ENCODE measurements at regions not wholly inside any gene's neighbourhood (a gene's known extent, or its start where the extent isn't known, plus 50 kb on each side); places are given as distances from the start of the nearest gene placed in this dataset.
"Not testable (repeated sequence)": the region's sequence is repeated elsewhere in the genome, so short reads cannot be mapped to it uniquely, and the experiment has no call there.

DNA sequence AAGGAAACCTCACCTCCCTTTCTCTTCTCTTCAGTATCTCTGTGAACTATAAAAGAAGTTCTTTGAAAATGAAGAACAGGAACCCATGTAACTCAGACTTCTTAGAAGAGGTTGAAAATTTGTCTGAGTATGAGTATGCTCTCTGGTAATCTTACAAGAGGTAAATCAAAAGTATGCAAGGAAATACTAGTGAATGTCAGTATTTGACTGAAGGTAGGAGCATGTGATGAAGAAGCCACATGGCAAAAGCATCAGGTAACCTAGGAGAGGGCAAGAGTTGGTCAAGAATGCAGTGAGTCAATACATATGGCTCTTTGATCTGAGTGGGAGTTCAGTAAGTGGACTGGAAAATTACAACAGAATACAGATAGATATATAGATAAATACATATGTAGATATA, 133.0 kb upstream of the NECTIN3 start:
- DNase-seq (ENCODE audit: low read depth in 3 of 3) = no peak

DNA sequence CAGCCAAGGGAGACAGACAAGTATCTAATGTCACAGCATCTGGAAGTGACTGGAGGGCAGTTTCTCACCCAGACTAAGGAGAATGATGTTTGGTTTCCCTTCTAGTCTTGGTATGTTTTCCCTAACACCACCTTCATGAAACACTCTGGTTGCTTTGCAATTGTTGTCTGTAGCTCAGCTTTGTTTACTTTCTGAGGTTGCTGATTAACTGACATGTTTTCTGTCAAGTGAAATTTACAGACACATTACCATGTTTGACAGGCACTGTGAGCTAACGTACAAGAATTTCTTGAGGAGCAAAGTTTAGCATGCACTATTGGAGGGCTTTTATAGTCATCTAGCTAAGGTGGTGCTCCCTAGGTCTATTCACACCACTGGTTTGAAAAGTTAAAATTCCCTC, 131.6 kb upstream of the NECTIN3 start:
- no peak for DNase-seq (ENCODE audit: low read depth in 3 of 3)

DNA sequence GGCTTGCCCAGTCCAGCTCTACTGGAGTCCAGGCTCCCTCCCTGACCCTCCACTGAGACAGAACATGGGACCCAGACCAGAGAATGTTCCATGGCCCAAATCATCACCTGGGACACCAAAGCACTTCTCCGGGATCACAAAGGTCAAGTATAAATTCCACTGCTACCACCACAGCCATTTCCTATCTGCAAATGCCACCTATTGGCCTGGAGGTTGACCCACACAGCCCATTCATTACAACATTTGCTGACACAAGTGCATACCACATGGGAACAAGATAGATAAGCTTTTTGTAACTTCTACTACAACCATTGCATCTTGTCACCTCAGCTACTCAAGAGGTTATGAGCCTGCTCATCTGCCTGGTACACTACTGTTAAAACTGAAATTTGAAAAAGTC, 126.8 kb upstream of the NECTIN3 start:
- DNase-seq (ENCODE audit: low read depth in 3 of 3) = no peak

DNA sequence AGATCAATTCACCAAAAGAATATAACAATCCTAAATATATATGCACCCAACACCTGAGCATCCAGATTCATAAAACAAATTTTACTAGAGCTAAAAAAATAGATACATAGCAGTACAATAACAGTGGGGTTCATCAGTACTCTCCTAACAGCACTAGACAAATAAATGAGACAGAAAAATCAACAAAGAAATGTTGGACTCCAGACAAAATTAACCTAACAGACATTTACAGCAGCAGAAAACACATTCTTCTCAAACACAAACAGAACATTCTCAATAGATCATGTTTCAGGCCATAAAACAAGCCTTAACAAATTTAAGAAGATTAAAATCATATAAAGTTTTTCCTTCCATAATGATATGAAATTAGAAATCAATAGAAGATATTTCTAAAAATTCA, 124.8 kb upstream of the NECTIN3 start:
- no peak for DNase-seq (ENCODE audit: low read depth in 3 of 3)

DNA sequence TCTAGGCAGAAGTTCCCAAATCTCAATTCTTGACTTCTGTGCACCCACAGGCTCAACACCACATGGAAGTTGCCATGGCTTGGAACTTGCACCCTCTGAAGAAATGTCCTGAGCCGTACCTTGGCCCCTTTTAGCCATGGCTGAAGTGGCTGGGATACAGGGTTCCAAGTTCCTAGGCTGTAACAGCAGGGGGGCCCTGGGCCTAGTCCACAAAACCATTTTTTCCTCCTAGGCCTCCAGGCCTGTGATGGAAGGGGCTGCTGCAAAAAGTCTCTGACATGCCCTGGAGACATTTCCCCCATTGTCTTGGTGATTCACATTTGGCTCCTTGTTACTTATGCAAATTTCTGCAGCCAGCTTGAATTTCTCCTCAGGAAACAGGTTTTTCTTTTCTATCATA, 122.4 kb upstream of the NECTIN3 start:
- DNase-seq (ENCODE audit: low read depth in 3 of 3) = not testable (repeated sequence)

DNA sequence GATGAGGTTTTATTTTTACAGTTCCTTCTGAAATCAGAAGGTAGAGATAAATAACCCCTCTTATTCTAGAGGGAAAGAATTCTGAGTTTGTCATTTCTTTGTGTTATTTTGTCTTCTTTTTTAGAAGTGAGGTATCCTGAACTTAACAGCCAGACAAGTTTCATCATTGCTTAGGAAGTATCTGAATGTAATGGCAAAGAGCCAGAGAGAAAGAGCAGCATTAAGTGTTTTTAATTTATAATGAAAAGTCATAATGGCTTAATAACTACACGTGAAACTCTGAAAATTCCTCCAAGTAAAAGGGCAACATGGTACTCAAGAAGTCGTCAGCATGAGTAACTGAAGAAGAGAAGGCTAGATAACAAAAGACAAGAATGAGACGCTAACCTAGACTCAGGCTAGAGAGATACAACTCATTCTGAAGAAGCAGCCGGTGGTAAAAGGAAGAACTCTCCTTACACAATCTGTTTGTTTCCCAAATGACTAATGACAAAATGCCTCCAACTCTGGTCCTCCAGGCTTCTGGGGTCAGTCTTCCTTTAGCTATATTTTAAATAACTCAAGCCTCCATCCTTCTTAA, 116.2 kb upstream of the NECTIN3 start:
- no peak for DNase-seq (ENCODE audit: low read depth in 3 of 3)

DNA sequence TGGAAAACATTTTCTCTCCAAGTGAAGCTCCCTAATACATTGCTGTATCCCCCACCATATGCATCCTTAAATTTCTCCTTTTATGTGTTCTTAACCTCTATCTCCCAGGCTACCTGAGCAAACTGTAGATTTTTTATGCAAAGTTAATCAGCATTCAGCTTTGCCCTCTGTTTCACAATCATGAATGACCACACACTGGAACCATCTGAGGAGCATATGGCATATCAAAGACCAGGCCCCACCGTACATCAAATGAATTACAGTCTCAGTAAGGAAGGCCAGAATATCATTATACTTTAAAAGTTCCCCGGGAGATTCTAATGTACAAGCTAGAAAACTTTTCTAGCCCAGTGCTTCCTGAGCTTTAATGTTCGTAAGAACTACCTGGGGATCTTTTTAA, 115.5 kb upstream of the NECTIN3 start:
- no peak for DNase-seq (ENCODE audit: low read depth in 3 of 3)

DNA sequence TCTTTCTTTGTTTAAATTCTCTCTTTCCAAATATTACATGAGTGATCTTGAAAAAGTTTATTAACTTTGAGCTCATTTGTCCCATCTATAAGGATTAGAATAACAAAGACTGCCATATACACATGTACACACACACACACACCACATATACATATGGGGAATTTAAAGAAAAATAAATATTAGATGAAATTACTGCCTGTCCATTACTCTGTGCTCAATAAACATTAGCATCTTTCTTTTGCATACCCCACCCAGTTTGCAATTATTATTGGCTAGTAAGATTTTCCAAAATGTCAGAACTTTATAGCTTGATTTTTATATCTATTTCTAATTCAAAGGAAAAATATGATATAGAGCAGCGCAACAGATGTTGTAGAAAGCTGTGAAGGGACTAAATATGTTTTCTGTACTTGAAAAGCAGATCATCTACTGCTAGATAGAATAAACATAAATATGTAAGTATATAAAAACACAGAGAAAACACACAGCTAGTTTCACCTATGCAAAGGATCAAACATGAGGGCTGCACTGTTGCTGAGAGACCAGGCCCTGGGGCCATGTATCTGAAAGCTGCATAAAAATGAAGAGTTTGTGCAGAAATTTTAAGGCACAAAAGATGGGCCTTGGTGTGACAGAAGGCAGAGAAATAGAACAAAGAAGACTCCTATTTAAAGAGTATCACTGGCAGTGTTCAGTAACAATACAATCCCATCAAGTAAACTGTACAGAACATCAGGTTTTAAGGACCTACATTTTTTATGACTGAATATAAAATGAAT, 114.2 kb upstream of the NECTIN3 start:
- no peak for DNase-seq (ENCODE audit: low read depth in 3 of 3)

DNA sequence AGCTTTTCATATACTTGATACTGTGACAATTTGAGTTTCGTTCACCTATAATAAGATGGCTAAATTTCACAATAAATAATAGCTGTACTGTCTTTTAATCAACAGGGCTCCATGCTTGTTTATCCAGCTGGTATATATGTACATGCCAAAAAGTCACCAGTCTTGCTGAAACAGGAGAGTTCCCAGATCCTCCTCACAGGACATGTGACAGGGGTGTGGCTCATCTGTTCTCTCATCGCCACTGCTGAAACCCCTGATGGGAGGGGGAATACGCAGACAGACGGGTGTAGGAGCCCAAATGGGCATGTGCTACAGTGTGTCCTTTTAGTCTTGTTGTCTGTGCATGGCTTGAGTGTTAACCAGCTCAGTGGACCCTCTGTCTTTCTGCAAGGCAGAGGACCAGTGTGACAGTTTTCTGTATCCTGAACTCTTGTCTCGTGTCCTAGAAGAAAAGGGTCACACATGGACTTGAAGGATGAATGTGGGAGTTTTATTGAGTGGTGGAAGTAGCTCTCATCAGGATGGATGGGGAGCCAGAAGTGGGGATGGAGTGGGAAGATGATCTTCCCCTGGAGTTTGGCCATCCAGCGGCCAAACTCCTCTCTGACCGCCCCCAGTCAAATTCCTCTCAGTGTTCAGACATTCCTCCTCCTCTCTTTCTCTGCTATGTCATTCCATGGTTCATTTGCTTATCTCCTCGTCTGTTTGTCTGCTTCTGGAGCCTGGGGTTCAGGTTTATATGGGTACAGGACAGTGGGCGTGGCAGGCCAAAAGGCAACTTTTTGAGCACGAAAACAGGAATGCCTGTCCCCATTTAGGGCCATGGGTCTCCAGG, 113.1 kb upstream of the NECTIN3 start:
- DNase-seq (ENCODE audit: low read depth in 3 of 3) = no peak

DNA sequence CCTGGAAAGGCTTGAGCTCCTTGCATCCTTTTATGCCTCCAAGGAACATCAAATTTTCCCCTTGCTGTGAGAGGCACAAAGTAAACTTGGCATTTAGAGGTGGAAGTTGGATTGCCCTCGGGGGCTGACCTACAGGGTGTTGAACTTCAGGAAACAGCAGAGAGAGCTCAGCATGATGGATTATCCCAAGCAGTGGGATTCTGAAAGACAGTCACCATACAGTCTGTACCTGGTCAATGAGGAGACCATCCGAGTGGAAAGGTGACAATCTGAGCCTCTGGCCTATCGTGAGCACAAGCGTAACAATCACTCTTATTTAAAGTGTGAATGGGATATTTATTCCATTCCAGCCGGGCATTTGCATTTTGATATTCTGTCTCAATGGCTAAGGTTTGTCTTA, 105.6 kb upstream of the NECTIN3 start:
- no peak for DNase-seq (ENCODE audit: low read depth in 3 of 3)

DNA sequence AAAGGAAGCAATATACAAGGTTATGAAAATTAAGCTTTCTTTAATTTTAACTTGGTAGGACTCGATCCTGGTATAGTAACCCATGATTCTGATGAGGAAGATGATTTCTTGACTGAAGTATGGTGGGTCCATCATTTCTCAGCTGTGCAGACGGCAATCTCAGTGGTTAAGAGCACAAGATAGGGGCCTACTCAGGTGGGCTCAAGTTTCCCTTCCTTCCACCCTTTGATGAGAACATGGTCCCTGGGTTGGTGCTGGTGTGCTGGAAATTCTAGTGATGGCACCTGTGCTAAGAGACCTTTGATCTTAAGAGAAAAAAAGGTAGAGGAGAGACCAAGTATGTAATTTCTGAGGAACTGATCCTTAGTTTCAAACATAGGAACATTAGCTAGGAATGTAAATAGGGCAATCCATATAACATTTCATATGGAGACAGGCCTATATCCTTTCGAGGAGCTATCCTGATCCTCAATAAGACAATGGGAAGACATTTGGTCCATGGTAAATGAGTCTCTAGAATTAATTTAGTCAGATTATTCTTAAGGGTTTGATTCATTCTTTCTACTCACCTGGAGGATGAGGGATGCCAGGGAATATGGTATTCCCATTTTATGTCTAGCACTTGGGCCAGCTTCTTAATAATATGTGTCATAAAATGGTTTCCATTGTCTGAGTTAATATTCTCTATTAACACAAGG, 104.5 kb upstream of the NECTIN3 start:
- no peak for DNase-seq (ENCODE audit: low read depth in 3 of 3)

DNA sequence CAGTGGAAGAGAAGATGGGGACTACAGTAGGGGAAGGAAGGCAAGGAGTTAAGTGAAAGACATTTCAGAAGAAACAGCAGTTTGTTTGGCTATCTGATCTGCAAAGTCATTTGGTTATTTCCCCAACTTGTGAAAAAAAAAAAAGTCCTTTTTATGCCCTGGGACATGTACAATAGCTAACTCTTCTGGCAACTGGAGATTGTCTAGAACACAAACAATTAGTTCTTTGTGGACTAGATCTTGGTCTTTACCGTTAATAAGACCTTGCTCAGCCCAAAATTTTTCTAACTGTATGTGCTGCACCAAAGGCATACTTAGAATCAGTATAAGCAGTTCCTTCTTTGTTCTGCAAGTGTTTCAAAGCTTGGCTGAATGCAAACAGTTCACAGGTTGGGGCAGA, 103.5 kb upstream of the NECTIN3 start:
- DNase-seq (ENCODE audit: low read depth in 3 of 3) = no peak

DNA sequence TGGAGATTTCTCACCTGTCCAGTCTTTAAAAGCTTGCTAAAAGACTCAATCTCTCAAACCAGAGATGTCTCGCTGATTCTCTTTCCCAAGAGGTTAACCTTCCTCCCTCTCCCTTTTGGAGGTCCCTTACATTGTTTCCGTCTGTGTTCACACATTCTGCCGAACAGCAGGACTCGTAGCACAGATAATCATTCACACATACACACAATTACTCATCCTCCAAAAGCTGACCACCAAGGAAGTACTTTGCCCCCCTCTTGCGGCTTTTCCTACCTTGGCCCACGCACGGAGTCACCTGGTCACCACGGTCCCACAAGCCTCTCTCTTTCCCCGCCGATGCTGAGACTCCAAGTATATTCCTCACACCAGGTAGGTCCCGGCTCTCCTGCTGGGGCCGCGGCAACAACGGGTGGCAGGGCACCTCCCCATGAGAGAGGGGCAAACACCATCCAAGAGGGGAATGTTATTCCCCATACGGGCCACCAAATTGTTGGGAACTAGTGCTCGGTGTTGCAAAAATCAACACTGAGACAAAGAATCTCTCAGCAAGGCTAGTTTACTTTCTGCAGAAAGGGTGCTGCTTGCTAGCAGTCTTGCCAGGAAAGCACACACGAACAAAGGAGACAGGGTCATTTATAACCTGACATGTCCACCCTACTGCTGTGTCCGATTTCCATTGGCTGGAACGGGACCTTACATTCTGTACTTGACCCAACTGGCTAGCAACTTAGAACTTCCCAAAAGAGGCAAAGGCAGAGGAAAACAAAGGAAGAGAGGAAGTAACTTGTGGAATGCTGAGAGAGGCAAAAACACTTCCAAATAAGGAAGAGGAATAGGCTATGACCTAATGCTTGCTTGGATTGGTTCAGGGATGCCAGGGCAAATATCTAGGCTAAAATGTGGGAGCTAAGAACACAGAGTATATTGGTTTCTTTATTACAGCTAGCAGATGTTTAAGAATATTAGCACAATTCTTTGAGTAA, 102.1 kb upstream of the NECTIN3 start:
- no peak for DNase-seq (ENCODE audit: low read depth in 3 of 3)

DNA sequence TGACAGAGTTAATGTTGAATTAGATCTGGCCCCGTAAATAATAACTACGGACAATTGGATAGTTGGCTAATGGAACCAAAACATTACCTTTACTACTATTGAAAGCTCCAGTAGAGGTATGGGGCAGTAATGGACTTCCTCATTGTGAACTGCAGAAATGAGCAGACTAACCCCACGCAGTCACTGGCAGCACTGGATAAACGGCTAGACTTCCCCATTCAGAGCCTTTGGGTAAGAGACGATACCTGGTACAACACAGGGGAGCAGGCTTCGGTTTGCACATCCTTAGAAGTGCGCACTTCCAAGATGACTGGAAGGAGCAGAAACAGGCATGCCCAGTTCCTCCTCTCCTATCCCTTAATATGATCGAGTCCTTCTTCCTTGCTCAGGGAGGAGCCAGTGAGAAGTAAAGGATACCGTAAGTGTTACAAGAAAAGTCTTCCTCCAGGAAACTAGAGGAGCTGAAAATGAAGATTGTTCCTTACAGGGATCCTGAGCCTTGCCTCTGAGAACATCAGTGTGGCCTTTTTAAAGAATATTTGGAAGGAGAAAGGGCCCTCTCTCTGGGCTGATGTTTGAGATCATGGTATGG, 100.5 kb upstream of the NECTIN3 start:
- DNase-seq (ENCODE audit: low read depth in 3 of 3) = no peak

DNA sequence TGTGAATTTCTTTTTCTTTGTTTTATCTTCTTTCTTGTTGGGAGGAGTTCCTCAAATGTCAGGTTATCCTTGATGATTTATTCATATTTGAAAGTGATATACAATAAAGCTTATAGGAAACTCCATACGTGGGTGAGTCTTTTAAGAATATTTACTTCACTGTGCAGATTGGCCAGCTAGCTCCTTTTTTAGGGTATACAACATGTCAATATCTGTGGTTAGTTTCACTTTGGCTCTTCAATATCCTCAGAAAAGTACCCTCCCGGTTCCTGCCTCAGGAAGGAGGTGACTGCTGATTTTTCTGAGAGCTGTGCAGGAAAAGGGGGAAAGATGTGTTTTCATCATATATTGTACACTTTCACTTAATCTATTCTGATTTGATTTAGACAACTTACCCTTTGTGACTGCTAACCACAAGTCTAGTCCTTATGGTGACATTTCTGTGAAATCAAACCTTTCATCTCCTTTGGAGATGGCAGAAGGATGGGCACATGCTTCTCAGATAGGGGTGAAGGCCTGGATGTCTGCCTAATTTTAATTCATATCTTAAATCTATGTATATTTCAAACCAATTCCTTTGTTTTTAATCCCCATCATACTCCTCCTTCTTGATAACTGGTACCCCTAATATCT, 98.2 kb upstream of the NECTIN3 start:
- no peak for DNase-seq (ENCODE audit: low read depth in 3 of 3)

DNA sequence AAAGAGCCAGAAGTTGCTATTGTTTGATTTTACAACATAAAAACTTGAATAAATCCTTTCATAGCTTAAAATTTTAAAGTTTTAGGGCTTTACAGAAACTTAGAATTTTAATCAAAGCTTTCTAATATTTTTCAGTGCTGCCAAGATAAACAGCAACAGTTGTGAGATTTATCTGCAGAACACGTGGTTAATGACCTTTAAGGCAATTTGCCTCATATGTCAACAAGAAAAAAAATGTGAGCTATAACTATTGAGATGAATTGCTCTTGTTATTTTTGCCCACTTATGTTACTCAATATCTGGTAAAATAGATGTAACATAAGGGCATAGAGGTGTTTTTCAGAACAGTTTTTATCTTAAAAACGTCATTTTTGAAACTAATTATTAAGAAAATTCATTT, 96.7 kb upstream of the NECTIN3 start:
- no peak for DNase-seq (ENCODE audit: low read depth in 3 of 3)

DNA sequence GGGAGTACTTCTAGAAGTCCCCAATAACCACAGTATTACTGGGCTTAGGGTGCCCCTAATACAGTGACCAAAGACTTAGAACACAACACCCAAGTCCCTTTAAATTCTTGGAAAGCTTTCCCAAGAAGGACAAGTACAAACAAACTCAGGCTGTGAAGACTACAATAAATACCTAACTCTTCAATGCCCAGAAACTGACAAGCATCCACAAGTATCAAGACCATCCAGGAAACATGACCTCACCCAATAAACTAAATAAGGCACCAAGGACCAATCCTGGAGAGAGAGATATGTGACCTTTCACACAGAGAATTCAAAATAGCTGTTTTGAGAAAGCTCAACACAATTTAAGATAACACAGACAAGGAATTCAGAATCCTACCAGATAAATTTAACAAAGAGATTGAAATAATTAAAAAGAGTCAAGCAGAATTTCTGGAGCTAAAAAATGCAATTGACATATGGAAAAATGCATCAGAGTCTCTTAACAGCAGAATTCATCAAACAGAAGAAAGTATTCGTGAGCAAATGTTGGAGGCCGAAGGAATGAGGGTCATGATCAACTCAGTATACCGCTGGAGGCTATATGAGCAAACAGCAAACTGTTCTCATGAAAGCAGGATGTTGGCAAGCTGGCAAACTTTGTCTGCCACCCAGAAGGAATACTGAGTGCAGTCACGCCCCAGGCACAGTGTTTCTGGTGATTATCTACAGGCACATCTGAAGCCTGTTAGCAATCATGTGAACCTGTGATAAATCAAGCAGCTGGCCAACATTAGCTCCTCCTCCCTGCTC, 87.0 kb upstream of the NECTIN3 start:
- DNase-seq (ENCODE audit: low read depth in 3 of 3) = no peak

DNA sequence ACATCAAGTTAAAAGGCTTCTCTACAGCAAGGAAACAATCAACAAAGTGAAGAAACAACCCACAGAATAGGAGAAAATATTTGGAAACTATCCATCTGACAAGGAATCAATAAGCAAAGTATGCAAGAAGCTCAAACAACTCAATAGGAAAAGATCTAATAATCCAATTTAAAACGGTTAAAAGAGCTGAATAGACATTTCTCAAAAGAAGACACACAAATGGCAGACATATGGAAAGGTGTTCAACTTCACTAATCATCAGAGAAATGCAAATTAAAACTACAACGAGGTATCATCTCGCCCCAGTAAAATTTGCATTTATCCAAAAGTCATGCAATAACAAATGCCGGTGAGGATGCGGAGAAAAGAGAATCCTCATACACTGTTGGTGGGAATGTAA, 82.2 kb upstream of the NECTIN3 start:
- DNase-seq (ENCODE audit: low read depth in 3 of 3) = no peak

DNA sequence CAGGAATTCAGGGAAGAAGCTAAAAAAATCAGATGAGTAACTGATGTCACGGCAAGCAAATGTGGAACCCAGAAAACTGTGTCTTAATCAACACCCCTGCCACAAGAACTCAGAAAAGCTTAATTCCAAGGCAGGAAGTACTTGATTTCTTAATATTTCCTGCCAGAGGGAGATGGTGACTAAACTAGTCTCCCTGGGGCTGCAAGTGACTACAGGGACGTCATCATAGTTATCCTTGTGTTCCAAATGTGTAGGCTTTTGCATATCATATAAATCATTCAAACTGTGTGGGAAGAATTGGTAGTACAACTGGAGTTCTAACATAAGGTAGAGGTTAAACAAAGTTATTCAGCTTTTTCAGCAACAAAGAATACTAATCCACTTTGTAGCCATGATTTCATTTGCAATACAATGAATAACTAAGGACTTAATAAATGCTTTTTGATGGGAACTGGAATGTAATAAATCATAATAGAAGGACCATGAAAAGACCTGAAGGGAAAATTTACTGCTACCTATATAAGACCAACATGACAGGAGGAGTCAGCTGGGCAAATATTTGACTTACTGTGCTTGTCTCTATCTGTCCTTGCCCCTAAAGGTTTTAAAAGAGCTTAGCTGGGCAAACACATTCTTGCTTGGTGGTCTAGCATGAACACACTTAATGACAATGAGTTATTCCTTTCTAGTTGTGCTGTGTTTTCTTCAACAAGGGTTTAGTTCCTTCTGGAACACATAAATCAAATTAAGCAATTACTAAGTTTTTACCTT, 76.0 kb upstream of the NECTIN3 start:
- no peak for DNase-seq (ENCODE audit: low read depth in 3 of 3)
